IPS DF 4.7 (cell line): ENCODE measurements at regions not wholly inside any gene's neighbourhood (a gene's known extent, or its start where the extent isn't known, plus 50 kb on each side); places are given as distances from the start of the nearest gene placed in this dataset.
"Not testable (repeated sequence)": the region's sequence is repeated elsewhere in the genome, so short reads cannot be mapped to it uniquely, and the experiment has no call there.

Source experiments
- DNase-seq: peaks from one replicate; pipeline ENCODE4 v3.0.0-alpha.2; 2013; ENCODE audit warnings: low spot score; ENCODE audit errors: extremely low read depth

GRCh38 chr6:165847407-165848085, 184.5 kb upstream of the PDE10A start:
- no peak for DNase-seq

- no peak for DNase-seq
Measured at GRCh38 chr6:165846123-165846966, 183.3 kb upstream of the PDE10A start.

GRCh38 chr6:165845493-165845892, 182.5 kb upstream of the PDE10A start:
- DNase-seq: no peak

GRCh38 chr6:165844801-165845364, 181.8 kb upstream of the PDE10A start:
- DNase-seq: no peak

GRCh38 chr6:165844232-165844631, 181.2 kb upstream of the PDE10A start:
- no peak for DNase-seq

GRCh38 chr6:165843568-165844113, 180.6 kb upstream of the PDE10A start:
- no peak for DNase-seq

- DNase-seq: no peak
Measured at GRCh38 chr6:165843121-165843520, 180.1 kb upstream of the PDE10A start.

- no peak for DNase-seq
Measured at GRCh38 chr6:165842281-165842936, 179.4 kb upstream of the PDE10A start.

- DNase-seq: no peak
Measured at GRCh38 chr6:165841153-165841558, 178.1 kb upstream of the PDE10A start.

GRCh38 chr6:165837948-165838745, 175.1 kb upstream of the PDE10A start:
- no peak for DNase-seq

- DNase-seq: not testable (repeated sequence)
Measured at GRCh38 chr6:165836648-165837047, 173.6 kb upstream of the PDE10A start.

GRCh38 chr6:165835410-165835851, 172.4 kb upstream of the PDE10A start:
- DNase-seq: no peak

- no peak for DNase-seq
Measured at GRCh38 chr6:165834613-165835259, 171.7 kb upstream of the PDE10A start.

GRCh38 chr6:165833355-165833754, 170.3 kb upstream of the PDE10A start:
- no peak for DNase-seq

GRCh38 chr6:165831812-165832510, 168.9 kb upstream of the PDE10A start:
- no peak for DNase-seq

- DNase-seq: no peak
Measured at GRCh38 chr6:165830761-165831160, 167.7 kb upstream of the PDE10A start.

GRCh38 chr6:165829376-165829775, 166.3 kb upstream of the PDE10A start:
- no peak for DNase-seq

- no peak for DNase-seq
Measured at GRCh38 chr6:165827190-165827518, 164.1 kb upstream of the PDE10A start.

- no peak for DNase-seq
Measured at GRCh38 chr6:165826487-165827189, 163.6 kb upstream of the PDE10A start.
